Neural cell (in vitro differentiated cells): ENCODE measurements at regions not wholly inside any gene's neighbourhood (a gene's known extent, or its start where the extent isn't known, plus 50 kb on each side); places are given as distances from the start of the nearest gene placed in this dataset.
"Not testable (repeated sequence)": the region's sequence is repeated elsewhere in the genome, so short reads cannot be mapped to it uniquely, and the experiment has no call there.

Source experiments
- CTCF ChIP-seq: fragments of 450-650 bp; IDR thresholded peaks from 2 replicates; pipeline ENCODE4 v1.5.1; 2014; ENCODE audit warnings: antibody characterized with exemption, mild to moderate bottlenecking, moderate library complexity; ENCODE audit not compliant: poor library complexity, severe bottlenecking
- EZH2 ChIP-seq: fragments of 200-600, 300-800 bp; shearing (Covaris generic), sonication (generic); IDR thresholded peaks from 2 replicates; pipeline ENCODE4 v1.6.1; 2014; ENCODE audit warnings: antibody characterized with exemption, low read length, borderline replicate concordance, mild to moderate bottlenecking; ENCODE audit not compliant: insufficient read depth, poor library complexity, severe bottlenecking
- TAF1 ChIP-seq: IDR thresholded peaks from 2 replicates; pipeline ENCODE4 v1.6.1; 2012; ENCODE audit warnings: low read depth

GRCh38 chr6:114626226-114626625 lies 283.4 kb upstream of the HS3ST5 start:
- not testable (repeated sequence) for TF ChIP-seq CTCF, EZH2, TAF1
